Spleen (tissue), 11 donors: ENCODE measurements at regions not wholly inside any gene's neighbourhood (a gene's known extent, or its start where the extent isn't known, plus 50 kb on each side); places are given as distances from the start of the nearest gene placed in this dataset.

ENCODE experiments used
- DNase-seq: peaks from one replicate; pipeline ENCODE4 v3.0.0-alpha.2; 2020
- H3K27ac ChIP-seq, 8 donors: fragments of 200-600 bp; sonication (generic) in 7 of 8; 1 replicate in 4 of 8; 2 replicates in 4 of 8; pipeline versions ENCODE4 v1.5.0 to v1.8.0; 2016 to 2021; ENCODE audit warnings: inconsistent platforms in 4 of 8, mild to moderate bottlenecking in 4 of 8, moderate library complexity in 1 of 8
- H3K27me3 ChIP-seq, 7 donors: fragments of 200-600 bp; sonication (generic) in 6 of 7; replicated peaks in 1 of 7; 1 replicate in 4 of 7; 2 replicates in 3 of 7; pipeline versions ENCODE4 v1.5.0 to v1.8.0; 2016 to 2021; ENCODE audit warnings: inconsistent platforms in 3 of 7, mild to moderate bottlenecking in 1 of 7
- H3K36me3 ChIP-seq, 6 donors: fragments of 200-600 bp; sonication (generic) in 5 of 6; 1 replicate in 4 of 6; 2 replicates in 2 of 6; pipeline versions ENCODE4 v1.5.0 to v1.8.0; 2016 to 2021; ENCODE audit warnings: inconsistent platforms in 2 of 6
- H3K4me1 ChIP-seq, 6 donors: fragments of 200-600 bp; sonication (generic) in 5 of 6; 1 replicate in 3 of 6; 2 replicates in 3 of 6; pipeline versions ENCODE4 v1.5.0 to v1.8.0; 2016 to 2021; ENCODE audit warnings: inconsistent platforms in 3 of 6
- H3K4me3 ChIP-seq, 8 donors: fragments of 200-600 bp; sonication (generic) in 7 of 8; 1 replicate in 4 of 8; 2 replicates in 4 of 8; pipeline versions ENCODE4 v1.5.0 to v1.8.0; 2016 to 2021; ENCODE audit warnings: inconsistent platforms in 4 of 8, mild to moderate bottlenecking in 4 of 8, moderate library complexity in 2 of 8
- H3K9me3 ChIP-seq, 8 donors: fragments of 200-600 bp; sonication (generic) in 7 of 8; 1 replicate in 4 of 8; 2 replicates in 4 of 8; pipeline versions ENCODE4 v1.5.0 to v1.8.0; 2016 to 2021; ENCODE audit warnings: inconsistent platforms in 4 of 8
- POLR2A ChIP-seq, 3 donors: fragments of 450-650 bp; IDR thresholded peaks; one replicate each; pipeline ENCODE4 v1.5.1; 2017; ENCODE audit warnings: antibody characterized with exemption in 3 of 3, mild to moderate bottlenecking in 1 of 3
- POLR2AphosphoS5 ChIP-seq, 3 donors: sonication (generic); formaldehyde crosslinking; IDR thresholded peaks; one replicate each; pipeline ENCODE4 v1.5.1; 2017; ENCODE audit warnings: antibody characterized with exemption in 3 of 3
- WGBS, 5 donors: extraction: QIAGEN DNeasy Blood & Tissue Kit in 3 of 5; methylation state at CpG; one replicate each; pipeline versions ENCODE4 v1.1.5 to v1.1.7; 2013 to 2018; 5-methylcytosine and 5-hydroxymethylcytosine counted together
- intact Hi-C: fragments of 100-400 bp; cut with DNase I; formaldehyde crosslinking; loops from one replicate; pipeline ENCODE4 v1.15.0; 2023; ENCODE audit warnings: low total_unique reads
- TF ChIP-seq, protein P1 (sequence below), 11 experiments: fragments of 200-600 bp in 7 of 11; fragments of 450-650 bp in 4 of 11; sonication (generic) in 4 of 11; IDR thresholded peaks in 8 of 11; conservative IDR thresholded peaks in 3 of 11; 1 replicate in 7 of 11; 2 replicates in 4 of 11; pipeline versions ENCODE4 v1.4.0 to v1.8.0; 2016 to 2021; ENCODE audit warnings: antibody characterized with exemption in 11 of 11, inconsistent platforms in 4 of 11, mild to moderate bottlenecking in 1 of 11
- donor health status: healthy with polysubstance abuse.
- donor health status: DM: no; HTN: no; CAD: no; lungs with moderate emphysema.
- donor health status: DM: no; HTN: no; CAD: no.
- donor health status: Bipolar disorder and iron deficiency.
- donor health status: healthy.
- donor health status: DM: no; HTN: no; CAD: no.
- donor health status: DM: yes; HTN: yes; CAD: no.

DNA sequence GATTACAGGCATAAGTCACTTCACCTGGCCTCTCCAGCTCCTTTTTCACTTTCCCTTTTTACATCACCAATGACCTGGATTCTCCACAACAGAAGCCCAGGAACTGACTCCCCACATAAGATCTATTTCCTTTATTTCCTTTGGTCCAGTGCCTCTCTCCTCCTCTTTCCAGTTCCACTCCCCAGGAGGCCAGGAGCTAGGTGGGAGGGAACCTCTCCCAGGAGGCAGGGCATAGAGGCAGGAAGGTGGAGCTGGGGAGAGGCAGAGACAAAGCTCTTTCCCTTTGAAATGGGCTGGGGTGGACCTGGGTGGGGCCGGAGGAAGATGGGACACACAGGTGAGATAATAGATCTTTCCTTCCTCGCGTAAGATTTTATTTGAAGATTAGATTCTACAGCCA, 318.3 kb upstream of the TNRC6C start:
- intact Hi-C loops, result no loop called here
- H3K27ac ChIP-seq, result no peak overlapping the region
- H3K36me3 ChIP-seq, result no peaks in the 10 kb centered on the region
- DNase-seq, result peak; percentile 17
- TF ChIP-seq POLR2AphosphoS5 (IDR thresholded peaks at IDR 0.05) (no peak), POLR2A (IDR thresholded peaks at IDR 0.05) (no peak)
- TF ChIP-seq, protein P1, sequence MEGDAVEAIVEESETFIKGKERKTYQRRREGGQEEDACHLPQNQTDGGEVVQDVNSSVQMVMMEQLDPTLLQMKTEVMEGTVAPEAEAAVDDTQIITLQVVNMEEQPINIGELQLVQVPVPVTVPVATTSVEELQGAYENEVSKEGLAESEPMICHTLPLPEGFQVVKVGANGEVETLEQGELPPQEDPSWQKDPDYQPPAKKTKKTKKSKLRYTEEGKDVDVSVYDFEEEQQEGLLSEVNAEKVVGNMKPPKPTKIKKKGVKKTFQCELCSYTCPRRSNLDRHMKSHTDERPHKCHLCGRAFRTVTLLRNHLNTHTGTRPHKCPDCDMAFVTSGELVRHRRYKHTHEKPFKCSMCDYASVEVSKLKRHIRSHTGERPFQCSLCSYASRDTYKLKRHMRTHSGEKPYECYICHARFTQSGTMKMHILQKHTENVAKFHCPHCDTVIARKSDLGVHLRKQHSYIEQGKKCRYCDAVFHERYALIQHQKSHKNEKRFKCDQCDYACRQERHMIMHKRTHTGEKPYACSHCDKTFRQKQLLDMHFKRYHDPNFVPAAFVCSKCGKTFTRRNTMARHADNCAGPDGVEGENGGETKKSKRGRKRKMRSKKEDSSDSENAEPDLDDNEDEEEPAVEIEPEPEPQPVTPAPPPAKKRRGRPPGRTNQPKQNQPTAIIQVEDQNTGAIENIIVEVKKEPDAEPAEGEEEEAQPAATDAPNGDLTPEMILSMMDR (IDR thresholded peaks at IDR 0.05 in 8 of 11, conservative IDR thresholded peaks at IDR 0.05 in 3 of 11), result no peak
- no peak overlapping the region for H3K4me3 ChIP-seq
- WGBS, 5 donors, result 90 to 96% (median 95%) methylated on average over 3 of the region's 3 CpGs
- H3K27me3 ChIP-seq, result peaks cover 0 to 54% (median 5%) of the 10 kb centered on the region in 7 donors
- H3K4me1 ChIP-seq, result peaks cover 0 to 8% (median 0%) of the 10 kb centered on the region in 6 donors
- H3K9me3 ChIP-seq, result no peaks in the 10 kb centered on the region

DNA sequence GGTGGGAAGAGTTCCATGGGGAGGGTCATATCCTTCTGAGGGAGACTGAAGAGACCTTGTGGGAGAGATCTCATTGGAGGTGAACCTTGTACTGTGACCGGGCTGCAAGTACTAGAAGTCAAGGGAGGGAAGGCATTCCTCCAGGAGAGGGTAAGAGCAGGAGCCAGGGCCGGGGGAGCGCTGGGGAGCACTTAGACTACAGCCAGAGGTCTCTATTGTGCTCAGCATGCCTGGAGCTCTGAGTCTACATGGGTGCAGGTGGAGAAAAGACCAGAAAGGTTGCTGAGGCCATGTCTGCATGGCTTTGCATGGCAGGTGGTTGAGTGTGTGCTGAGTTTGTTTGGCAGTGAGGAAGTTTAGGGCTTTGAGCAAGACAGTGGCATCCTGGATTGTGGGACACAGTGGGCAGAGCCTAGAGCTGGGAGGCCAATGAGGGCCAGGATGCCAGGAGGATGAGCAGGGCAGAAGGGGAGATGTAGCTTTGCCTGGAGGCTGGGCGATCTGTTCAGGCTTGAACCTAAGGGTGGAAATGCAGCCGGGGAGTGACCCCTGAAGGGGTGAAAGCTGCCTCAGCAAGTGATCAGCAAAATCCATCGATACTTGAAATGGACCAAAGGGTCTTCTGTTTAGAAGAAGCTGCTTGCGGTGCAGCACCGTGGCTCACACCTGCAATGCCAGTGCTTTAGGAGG, 317.4 kb upstream of the TNRC6C start:
- H3K27me3 ChIP-seq, result peaks cover 0 to 62% (median 5%) of the 10 kb centered on the region in 7 donors
- TF ChIP-seq, protein P1 (IDR thresholded peaks at IDR 0.05 in 8 of 11, conservative IDR thresholded peaks at IDR 0.05 in 3 of 11), result no peak
- TF ChIP-seq POLR2AphosphoS5 (IDR thresholded peaks at IDR 0.05) (no peak), POLR2A (IDR thresholded peaks at IDR 0.05) (no peak)
- 89 to 95% (median 89%) methylated on average over 8 of the region's 8 CpGs for whole genome bisulfite sequencing, 5 donors
- H3K4me3 ChIP-seq, result no peak overlapping the region
- H3K9me3 ChIP-seq, result no peaks in the 10 kb centered on the region
- no peak overlapping the region for H3K27ac ChIP-seq
- no peaks in the 10 kb centered on the region for H3K36me3 ChIP-seq
- peak; percentile 19 for DNase-seq
- intact Hi-C loops, result no loop called here
- H3K4me1 ChIP-seq, result peaks cover 0 to 16% (median 5%) of the 10 kb centered on the region in 6 donors

DNA sequence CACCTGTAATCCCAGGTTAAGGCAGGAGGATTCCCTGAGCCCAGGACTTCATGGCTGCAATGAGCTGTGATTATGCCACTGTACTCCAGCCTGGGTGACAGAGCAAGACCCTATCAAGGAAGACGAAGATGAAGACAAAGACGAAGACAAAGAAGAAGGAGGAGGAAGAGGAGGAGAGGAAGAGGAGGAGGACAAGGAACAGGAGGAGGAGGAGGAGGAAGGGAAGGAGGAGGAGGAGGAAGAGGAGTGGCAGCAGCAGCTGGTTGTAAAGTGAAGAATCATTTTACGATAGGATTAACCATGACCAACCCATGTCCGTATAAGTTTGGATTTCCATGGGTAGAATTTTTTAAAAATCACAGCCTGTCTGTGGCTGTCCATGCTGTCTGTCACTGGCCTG, 316.8 kb upstream of the TNRC6C start:
- DNase-seq, result no peak
- Histone ChIP-seq H3K27me3 (peaks cover 0 to 59% (median 5%) of the 10 kb centered on the region in 7 donors), H3K36me3 (no peaks in the 10 kb centered on the region), H3K9me3 (no peaks in the 10 kb centered on the region), H3K4me1 (peaks cover 0 to 18% (median 7%) of the 10 kb centered on the region in 6 donors), H3K4me3 (no peak overlapping the region), H3K27ac (no peak overlapping the region)
- intact Hi-C loops, result no loop called here
- 78 to 88% (median 85%) methylated on average over 4 of the region's 4 CpGs for WGBS, 5 donors
- TF ChIP-seq POLR2AphosphoS5 (IDR thresholded peaks at IDR 0.05) (no peak), POLR2A (IDR thresholded peaks at IDR 0.05) (no peak)
- TF ChIP-seq, protein P1 (IDR thresholded peaks at IDR 0.05 in 8 of 11, conservative IDR thresholded peaks at IDR 0.05 in 3 of 11), result no peak

DNA sequence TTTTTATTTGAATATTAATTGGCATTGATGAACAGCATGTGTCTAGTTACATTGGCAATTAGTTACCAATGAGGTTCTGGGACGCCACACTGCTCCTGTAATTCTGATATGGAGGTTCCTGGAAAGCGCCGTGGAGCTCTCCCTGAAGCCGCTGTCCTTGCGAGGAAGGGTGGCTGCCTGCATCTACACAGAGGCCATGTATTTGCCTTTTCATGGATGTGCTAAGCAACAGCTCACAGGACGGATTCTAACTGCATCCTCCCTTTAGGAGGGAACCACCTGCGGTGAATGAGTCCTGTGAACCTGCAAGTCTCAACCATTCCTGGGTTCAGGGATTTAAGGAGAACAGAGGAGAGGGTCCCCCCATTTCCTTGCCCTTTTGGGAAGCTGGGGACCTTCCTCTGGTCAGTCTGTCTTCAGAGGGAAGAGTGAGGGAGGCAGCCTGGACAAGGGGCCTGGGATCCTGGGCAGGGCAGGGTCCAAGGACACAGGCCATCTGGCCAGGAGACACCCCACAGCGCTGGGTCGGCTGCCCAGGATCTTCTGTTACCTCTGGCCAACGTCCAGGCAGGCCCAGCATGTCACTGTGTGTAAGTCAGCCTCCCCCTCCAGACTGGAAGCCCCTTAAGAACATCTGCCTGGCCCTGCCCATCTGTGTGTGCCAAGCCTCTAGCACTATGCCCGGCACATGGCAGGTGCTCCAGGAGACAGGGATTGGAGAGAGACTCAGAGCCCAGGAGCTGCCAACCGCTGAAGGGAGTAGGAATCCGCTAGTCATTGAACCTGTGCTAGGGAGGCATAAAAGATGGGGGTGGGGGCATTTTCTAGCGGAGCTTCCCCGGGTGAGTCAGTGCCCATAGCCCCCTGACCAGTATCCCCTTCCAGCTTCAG, 314.1 kb upstream of the TNRC6C start:
- Histone ChIP-seq H3K9me3 (peaks cover 0 to 8% (median 1%) of the 10 kb centered on the region in 8 donors), H3K27me3 (peaks cover 0 to 32% (median 5%) of the 10 kb centered on the region in 7 donors), H3K4me1 (peaks cover 0 to 18% (median 7%) of the 10 kb centered on the region in 6 donors), H3K36me3 (no peaks in the 10 kb centered on the region), H3K27ac (no peak overlapping the region), H3K4me3 (no peak overlapping the region)
- peak; percentile 1 for DNase-seq
- intact Hi-C loops, result no loop called here
- WGBS, 5 donors, result 80 to 84% (median 80%) methylated on average over 14 to 15 of the region's 15 CpGs
- TF ChIP-seq POLR2AphosphoS5 (IDR thresholded peaks at IDR 0.05) (no peak), POLR2A (IDR thresholded peaks at IDR 0.05) (no peak)
- TF ChIP-seq, protein P1 (IDR thresholded peaks at IDR 0.05 in 8 of 11, conservative IDR thresholded peaks at IDR 0.05 in 3 of 11), result no peak
